ENCODE measurements at regions not wholly inside any gene's neighbourhood (a gene's known extent, or its start where the extent isn't known, plus 50 kb on each side); places are given as distances from the start of the nearest gene placed in this dataset.

- no peak for DNase-seq (ENCODE audit: low spot score)
Observed at GRCh38 chr4:24282446-24282845, 301.9 kb downstream of the DHX15 start.

DNA sequence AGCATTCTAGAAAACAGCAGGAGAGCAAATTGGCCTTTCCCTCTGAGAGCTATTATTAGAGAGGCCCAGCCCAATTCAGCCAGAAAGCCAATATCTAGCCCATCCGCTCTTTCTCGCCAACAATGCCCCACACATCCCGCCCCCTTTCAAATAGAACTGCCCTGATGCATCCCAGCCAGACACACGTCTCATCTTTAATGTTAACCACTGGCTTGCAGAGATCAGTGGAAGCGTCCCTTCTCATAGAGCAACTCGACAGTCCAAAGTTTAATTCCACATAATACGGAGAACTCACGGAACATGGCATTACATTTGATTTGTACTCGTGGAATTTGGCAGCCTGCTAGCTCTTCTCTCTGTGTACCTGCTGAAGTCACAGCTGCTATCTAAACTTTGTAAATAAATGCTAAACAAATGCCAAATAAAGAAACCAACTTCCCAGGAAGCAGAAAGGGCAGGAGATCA is 304.4 kb downstream of the DHX15 start:
- no peak for DNase-seq (ENCODE audit: low spot score)

GRCh38 chr4:24279469-24279868 is 304.9 kb downstream of the DHX15 start:
- no peak for DNase-seq (ENCODE audit: low spot score)

GRCh38 chr4:24278693-24279092 is 305.7 kb downstream of the DHX15 start:
- DNase-seq (ENCODE audit: low spot score): no peak

DNA sequence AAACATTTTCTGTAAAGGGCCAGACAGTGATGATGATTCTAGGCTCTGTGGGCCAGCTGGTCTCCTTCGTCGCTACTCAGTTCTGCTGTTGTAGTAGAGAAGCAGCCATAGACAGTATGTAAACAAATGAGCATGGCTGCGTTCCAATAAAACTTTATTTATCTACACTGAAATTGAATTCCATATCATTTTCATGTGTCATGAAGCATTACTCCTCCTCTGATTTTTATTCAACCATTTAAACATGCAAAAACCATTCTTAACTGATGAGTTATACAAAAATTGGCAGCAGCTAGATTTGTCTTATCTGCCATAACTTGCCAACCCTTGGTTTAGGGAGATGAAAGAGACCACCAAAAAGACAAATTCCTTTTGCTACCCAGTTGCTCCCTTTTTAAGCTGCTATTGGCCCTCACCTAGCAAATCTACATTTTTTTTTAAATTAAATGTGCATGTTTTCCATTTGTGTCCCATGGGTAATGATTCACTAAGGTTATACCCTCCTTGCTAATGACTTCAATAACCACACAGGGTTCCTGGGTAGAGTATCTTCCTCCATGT is 309.9 kb downstream of the DHX15 start:
- DNase-seq (ENCODE audit: low spot score): no peak

- DNase-seq (ENCODE audit: low spot score): no peak
Observed at GRCh38 chr4:24273136-24273535, 311.2 kb downstream of the DHX15 start.

GRCh38 chr4:24266951-24267722 is 317.2 kb downstream of the DHX15 start:
- DNase-seq (ENCODE audit: low spot score): no peak

- DNase-seq (ENCODE audit: low spot score): no peak
Observed at GRCh38 chr4:24265989-24266388, 318.4 kb downstream of the DHX15 start.

GRCh38 chr4:24262616-24263015 is 321.7 kb downstream of the DHX15 start:
- no peak for DNase-seq (ENCODE audit: low spot score)

DNA sequence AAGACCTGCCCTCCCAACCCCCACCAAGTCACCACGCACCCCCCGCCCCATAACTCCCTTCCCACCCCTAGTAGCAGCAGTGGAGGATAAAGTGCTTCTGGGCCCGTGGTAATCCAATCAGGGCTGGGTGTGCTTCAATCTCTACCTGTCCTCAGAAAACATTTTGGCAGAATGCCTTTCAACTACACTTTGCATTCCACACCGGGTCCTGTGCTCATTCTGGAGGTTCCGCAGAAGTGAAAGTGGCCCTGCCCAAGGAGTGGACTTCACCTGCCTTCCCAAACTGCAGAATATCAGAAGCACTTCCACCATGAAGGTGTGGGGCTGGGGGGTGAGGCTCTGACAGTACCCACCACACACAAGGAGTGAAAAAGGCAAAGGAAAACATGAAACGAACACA is 322.3 kb downstream of the DHX15 start:
- no peak for DNase-seq (ENCODE audit: low spot score)

DNA sequence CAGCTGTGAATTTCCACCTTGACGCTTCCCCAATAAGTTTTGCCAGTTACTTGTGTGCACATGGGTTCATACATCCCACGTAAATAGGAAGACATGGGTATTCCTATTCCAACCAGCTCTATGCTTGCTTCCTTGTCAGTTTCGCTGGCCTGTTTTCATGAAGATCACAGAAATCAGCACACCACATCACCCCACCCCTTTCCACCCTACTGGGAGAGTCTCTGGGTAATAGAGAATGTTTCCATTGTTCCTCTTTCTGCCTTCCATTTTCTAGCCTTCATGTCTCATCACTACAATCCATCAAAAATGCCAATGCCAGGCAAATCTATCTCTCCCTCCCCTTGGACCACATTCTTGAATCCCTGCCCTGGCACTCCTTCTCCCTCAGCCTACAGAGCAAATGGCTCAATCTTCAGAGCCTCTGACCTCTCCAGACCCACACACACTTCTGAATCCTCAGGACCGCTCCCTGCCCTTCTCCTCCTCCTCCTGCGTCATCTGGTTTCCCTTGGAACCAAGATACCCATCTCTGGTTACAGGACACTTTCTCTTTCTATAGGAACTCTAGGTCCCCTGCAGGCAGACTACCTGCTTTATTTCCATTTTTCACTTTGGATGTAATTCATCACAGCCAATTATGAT is 323.3 kb downstream of the DHX15 start:
- no peak for DNase-seq (ENCODE audit: low spot score)

DNA sequence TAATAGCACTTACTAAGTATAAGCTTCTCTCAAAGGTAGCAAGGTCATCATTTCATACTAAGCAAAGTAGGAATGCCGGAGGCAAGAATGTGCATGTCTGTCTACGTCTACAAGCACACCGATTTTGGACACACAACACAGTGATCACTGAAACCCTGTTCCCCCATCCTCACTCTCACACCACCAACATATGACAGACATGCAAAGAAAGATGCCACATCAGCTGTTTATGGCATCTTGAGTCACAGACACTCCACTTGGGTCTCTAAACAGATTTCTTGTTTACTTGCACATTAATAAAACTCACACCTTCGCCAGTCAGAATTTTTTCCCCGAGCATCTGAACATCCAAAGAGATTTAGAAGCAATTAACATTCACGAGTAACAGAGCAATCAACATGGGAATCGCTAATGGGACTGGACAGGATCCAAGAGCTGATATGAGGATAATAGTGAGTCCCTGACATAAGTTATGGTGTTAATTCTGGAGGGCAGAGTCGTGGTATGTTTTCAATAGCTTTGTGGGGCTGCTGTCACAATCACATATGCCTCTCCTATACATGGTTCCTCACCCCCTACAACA is 324.1 kb downstream of the DHX15 start:
- DNase-seq (ENCODE audit: low spot score): no peak

DNA sequence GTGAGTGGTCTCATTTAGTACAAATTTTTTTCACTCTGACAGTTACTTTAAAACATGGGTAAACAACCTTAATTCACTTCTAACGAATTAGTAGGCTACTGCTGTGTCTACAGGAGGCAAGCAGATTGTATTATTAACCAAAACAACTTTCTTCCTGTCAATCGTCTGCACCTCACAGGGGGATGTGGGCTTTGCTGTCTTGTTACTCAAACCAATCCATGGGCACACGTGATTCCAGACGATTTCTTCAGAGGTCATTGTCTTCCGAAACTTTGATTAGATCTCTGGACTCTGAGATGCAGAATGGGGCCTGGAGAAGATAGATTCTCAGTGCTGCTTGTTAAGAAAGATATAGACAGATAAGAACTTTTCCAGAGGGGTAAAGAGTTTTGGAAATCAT is 327.8 kb downstream of the DHX15 start:
- no peak for DNase-seq (ENCODE audit: low spot score)

DNA sequence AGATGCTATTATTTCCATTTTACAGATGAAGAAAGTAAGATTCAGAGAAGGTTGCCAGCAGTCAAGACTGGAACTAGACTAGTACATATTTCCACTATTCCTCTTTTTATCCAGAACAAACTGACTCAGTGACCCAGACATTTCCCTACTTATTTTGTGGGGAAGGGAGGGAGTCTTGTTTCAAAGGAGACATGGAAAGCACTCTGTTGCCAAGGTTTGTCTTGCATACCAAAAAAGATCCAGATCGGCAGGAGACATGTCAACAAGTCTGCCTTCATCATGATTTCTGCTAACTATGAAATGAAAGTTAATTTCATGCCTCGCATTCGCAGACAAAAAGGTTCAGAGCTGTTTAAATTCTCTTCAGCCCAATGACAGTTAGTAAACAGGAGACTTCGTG is 328.3 kb downstream of the DHX15 start:
- no peak for DNase-seq (ENCODE audit: low spot score)

- DNase-seq (ENCODE audit: low spot score): no peak
Observed at GRCh38 chr4:24252121-24252520, 332.2 kb downstream of the DHX15 start.

DNA sequence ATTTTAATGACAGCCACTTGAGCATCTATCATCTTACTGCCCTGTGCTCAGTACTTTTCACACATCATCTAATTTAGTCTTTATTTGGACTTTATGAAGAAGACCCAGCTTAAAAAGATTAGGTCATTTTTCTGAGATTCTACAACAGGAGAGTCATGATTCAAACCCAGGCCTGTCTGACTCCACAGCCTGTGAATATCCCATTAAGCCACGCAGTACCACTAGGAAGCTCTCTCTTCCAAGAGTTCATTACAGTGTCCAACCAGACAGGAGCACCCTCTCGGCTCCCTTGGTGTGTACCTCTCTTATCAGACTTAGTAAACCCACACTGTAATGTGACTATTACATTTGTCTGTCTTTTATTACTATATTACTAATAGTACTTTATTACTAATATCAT is 332.8 kb downstream of the DHX15 start:
- no peak for DNase-seq (ENCODE audit: low spot score)

DNA sequence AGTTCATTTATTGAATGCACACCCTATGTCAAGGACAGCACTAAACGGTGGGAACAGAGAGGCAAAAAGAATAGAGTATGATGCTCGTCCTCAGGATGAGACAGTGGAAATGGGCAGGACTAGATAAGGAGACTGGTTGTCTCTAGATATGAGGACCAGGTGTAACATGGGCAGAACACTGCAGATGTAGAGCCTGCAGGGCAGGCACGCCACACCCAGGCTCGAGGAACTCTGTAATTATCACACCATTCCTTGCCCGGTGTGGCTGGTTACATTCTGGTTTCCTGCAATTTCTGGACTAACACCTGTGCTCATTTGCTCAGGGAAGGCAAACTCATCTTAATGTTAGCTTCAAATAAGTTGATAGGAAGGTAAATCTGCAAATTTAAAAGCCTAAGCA is 334.4 kb downstream of the DHX15 start:
- no peak for DNase-seq (ENCODE audit: low spot score)

- DNase-seq (ENCODE audit: low spot score): no peak
Observed at GRCh38 chr4:24248674-24249630, 335.4 kb downstream of the DHX15 start.

- DNase-seq (ENCODE audit: low spot score): no peak
Observed at GRCh38 chr4:24245491-24245820, 338.9 kb downstream of the DHX15 start.

- DNase-seq (ENCODE audit: low spot score): no peak
Observed at GRCh38 chr4:24244663-24245490, 339.5 kb downstream of the DHX15 start.

DNA sequence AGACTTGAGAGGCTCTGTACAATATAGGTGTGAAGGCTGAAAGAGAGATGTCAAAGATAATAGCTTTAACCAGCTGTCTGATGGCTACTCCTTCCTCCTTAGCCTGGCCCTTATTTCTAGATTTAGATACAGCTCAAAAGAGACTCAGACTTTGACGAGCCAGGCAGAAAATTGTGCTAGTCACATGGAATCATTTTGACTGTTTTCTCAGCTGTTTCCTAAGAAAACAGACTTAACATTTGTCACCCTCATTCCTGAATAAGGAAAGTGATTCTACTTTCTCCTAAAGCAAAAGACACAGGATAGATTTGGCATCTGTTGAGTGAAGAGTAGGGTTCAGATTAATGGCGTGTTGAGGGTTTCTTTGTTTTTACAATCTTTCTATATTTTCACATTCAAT is 340.7 kb downstream of the DHX15 start:
- no peak for DNase-seq (ENCODE audit: low spot score)

All from NAMALWA (cell line).